IPS-15b (cell line): ENCODE measurements at regions not wholly inside any gene's neighbourhood (a gene's known extent, or its start where the extent isn't known, plus 50 kb on each side); places are given as distances from the start of the nearest gene placed in this dataset.
"Not testable (repeated sequence)": the region's sequence is repeated elsewhere in the genome, so short reads cannot be mapped to it uniquely, and the experiment has no call there.

ENCODE experiments used
- H3K27me3 ChIP-seq: one replicate; pipeline ENCODE4 v1.6.1; 2013; ENCODE audit warnings: low read length; ENCODE audit not compliant: control insufficient read depth, insufficient read depth
- H3K36me3 ChIP-seq: one replicate; pipeline ENCODE4 v1.6.1; 2013; ENCODE audit warnings: low read length; ENCODE audit not compliant: control insufficient read depth, insufficient read depth
- H3K4me1 ChIP-seq: one replicate; pipeline ENCODE4 v1.6.1; 2013; ENCODE audit warnings: mild to moderate bottlenecking, low read length; ENCODE audit not compliant: control insufficient read depth, insufficient read depth
- H3K4me3 ChIP-seq: one replicate; pipeline ENCODE4 v1.5.1; 2013; ENCODE audit warnings: low read depth, low read length
- H3K9ac ChIP-seq: one replicate; pipeline ENCODE4 v1.6.1; 2013; ENCODE audit warnings: low read depth, mild to moderate bottlenecking, low read length
- H3K9me3 ChIP-seq: one replicate; pipeline ENCODE4 v1.6.1; 2013; ENCODE audit warnings: mild to moderate bottlenecking, low read length; ENCODE audit not compliant: control insufficient read depth, insufficient read depth

DNA sequence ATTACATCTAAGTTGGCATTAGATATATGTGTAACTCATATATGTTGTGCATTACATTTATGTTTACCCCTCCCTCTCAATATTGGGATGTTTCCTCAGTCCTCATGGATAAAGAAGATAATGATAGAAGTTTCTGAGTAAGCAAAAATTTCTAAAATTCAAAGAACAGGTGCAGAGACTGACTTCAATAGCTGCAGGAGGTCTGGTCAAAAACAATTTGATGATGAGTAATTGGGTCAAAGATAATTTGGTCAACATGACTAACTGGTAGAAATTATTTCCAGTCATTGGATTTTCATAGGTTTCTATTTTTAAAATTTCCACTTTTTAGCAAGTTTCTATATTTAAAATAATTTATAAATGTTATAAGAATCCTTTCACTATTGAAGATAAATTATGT lies 1130.9 kb upstream of the SLC39A10 start:
- Histone ChIP-seq H3K9ac (no peak overlapping the region), H3K4me1 (no peaks in the 10 kb centered on the region), H3K27me3 (no peaks in the 10 kb centered on the region), H3K9me3 (no peaks in the 10 kb centered on the region), H3K4me3 (no peak overlapping the region), H3K36me3 (no peaks in the 10 kb centered on the region)

DNA sequence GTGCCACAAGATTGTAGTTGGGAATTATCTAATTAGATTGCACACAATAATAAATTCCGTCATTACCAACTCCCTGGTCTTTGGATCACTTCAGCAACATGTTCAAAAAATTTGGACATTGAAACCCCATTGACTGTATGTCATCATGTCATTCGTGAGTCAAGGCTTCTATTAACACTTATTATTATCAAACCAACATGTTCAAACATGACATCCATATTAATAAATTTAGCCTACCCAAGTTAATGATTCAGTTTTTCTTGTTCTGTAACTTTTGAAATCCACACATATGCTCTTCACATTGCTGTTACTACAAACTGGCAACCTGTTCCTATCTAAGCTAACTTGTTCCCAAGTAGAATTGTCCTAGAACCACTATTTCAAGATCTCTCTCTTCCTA lies 1142.7 kb upstream of the SLC39A10 start:
- no peak overlapping the region for H3K4me3 ChIP-seq
- no peak overlapping the region for H3K9ac ChIP-seq
- H3K36me3 ChIP-seq, result no peaks in the 10 kb centered on the region

DNA sequence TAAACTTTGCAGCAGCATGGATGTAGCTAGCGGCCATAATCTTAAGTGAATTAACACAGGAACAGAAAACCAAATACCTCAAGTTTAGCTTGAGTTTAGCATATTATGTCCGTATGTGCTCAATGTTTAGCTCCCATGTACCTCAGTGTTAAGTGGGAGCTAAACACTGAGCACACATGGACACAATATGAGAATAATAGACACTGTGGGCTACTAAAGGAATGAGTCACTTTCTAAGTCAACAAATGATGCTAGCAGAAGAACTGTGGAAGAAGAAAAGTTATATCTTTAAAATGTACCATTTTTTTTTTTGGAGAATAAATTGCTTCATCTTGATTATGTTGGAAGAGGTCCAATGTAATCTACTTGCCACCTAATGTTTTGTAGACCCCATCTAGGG lies 1146.0 kb upstream of the SLC39A10 start:
- H3K36me3 ChIP-seq, H3K4me3 ChIP-seq, H3K9me3 ChIP-seq, H3K9ac ChIP-seq, H3K27me3 ChIP-seq, H3K4me1 ChIP-seq: not testable (repeated sequence)

More for the DNA sequence above, 1142.7 kb upstream of the SLC39A10 start:
- Histone ChIP-seq H3K27me3 (no peaks in the 10 kb centered on the region), H3K4me1 (no peaks in the 10 kb centered on the region), H3K9me3 (no peaks in the 10 kb centered on the region)

DNA sequence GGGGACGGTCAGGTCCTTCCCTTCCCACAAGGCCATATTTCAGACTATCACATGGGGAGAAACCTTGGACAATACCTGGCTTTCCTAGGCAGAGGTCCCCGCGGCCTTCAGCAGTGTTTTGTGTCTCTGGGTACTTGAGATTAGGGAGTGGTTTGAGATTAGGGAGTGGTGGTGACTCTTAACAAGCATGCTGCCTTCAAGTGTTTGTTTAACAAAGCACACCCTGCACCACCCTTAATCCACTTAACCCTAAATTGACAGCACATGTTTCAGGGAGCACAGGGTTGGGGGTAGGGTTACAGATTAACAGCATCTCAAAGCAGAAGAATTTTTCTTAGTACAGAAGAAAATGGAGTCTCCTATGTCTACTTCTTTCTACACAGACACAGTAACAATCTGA lies 1152.2 kb upstream of the SLC39A10 start:
- not testable (repeated sequence) for H3K36me3 ChIP-seq, H3K27me3 ChIP-seq

DNA sequence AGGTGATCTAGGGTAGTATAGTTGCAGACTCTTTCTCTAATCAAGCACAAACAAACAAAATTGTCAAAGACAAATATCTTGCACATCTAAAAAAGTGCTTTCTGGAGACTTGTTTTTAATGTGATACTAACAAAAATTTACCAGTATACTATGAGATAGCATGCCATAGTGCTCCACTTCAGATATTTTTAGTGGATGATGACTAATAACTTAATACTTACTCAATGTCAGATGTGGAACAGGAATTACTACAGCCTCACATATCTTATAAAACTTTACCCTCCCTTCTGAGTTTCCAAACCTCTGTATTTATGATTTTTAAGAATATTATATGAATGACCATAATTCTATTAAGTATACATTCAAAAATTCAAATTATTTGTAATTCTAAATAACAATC lies 1162.0 kb upstream of the SLC39A10 start:
- Histone ChIP-seq H3K9ac (no peak overlapping the region), H3K9me3 (no peaks in the 10 kb centered on the region), H3K36me3 (no peaks in the 10 kb centered on the region), H3K4me3 (no peak overlapping the region), H3K4me1 (no peaks in the 10 kb centered on the region), H3K27me3 (no peaks in the 10 kb centered on the region)

More for the DNA sequence above, 1152.2 kb upstream of the SLC39A10 start:
- H3K4me3 ChIP-seq, H3K9ac ChIP-seq, H3K9me3 ChIP-seq, H3K4me1 ChIP-seq: not testable (repeated sequence)

GRCh38 chr2:194494401-194494800 lies 1162.6 kb upstream of the SLC39A10 start:
- H3K4me1 ChIP-seq, result no peaks in the 10 kb centered on the region
- no peaks in the 10 kb centered on the region for H3K27me3 ChIP-seq
- no peak overlapping the region for H3K4me3 ChIP-seq
- H3K9me3 ChIP-seq, result no peaks in the 10 kb centered on the region
- no peak overlapping the region for H3K9ac ChIP-seq
- H3K36me3 ChIP-seq, result no peaks in the 10 kb centered on the region

DNA sequence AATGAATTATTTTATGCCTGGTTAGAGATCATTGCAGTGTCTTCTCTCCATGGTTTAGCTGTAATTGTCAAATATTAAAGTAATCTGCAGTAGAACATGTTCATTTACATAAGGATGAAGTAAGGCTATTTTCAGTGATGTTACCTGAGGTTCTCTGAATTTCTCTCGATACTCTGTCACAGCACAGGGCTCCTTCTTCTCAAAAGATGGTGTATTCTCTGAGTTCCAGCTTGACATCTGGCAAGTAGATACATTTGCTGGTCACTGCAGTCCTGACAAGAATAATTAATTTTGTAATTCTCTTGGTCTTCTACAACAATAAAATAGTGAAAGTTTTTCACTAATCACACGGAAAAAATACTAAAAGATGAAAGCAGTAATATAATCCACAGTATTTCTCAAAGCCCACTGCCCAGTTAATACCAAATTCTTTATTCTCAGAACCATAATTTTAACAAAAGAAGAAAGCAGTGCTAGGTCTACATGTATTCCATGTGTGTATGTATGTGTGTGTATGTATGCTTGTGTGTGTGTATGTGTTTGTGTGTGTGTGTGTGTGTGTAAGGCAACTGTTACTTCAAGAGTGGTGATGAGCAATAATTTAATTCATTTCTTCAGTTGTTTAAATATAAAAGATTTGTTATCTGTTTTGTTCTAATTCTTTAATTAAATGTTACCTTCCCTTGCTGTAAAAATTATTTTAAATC lies 1165.5 kb upstream of the SLC39A10 start:
- H3K9me3 ChIP-seq, result no peaks in the 10 kb centered on the region
- no peak overlapping the region for H3K9ac ChIP-seq
- no peaks in the 10 kb centered on the region for H3K4me1 ChIP-seq
- no peak overlapping the region for H3K4me3 ChIP-seq
- H3K27me3 ChIP-seq, result no peaks in the 10 kb centered on the region
- no peaks in the 10 kb centered on the region for H3K36me3 ChIP-seq

- Histone ChIP-seq H3K36me3 (no peaks in the 10 kb centered on the region), H3K27me3 (no peaks in the 10 kb centered on the region), H3K9ac (no peak overlapping the region), H3K4me3 (no peak overlapping the region), H3K4me1 (no peaks in the 10 kb centered on the region), H3K9me3 (no peaks in the 10 kb centered on the region)
Measured at GRCh38 chr2:194486326-194486725, 1170.7 kb upstream of the SLC39A10 start.

GRCh38 chr2:194483041-194483440 lies 1174.0 kb upstream of the SLC39A10 start:
- H3K27me3 ChIP-seq, result no peaks in the 10 kb centered on the region
- H3K4me3 ChIP-seq, result no peak overlapping the region
- no peaks in the 10 kb centered on the region for H3K9me3 ChIP-seq
- H3K4me1 ChIP-seq, result no peaks in the 10 kb centered on the region
- no peak overlapping the region for H3K9ac ChIP-seq
- H3K36me3 ChIP-seq, result no peaks in the 10 kb centered on the region

- H3K9me3 ChIP-seq, result no peaks in the 10 kb centered on the region
- no peak overlapping the region for H3K9ac ChIP-seq
- no peaks in the 10 kb centered on the region for H3K36me3 ChIP-seq
- no peaks in the 10 kb centered on the region for H3K4me1 ChIP-seq
- no peak overlapping the region for H3K4me3 ChIP-seq
- no peaks in the 10 kb centered on the region for H3K27me3 ChIP-seq
Measured at GRCh38 chr2:194465641-194466040, 1191.4 kb upstream of the SLC39A10 start.

DNA sequence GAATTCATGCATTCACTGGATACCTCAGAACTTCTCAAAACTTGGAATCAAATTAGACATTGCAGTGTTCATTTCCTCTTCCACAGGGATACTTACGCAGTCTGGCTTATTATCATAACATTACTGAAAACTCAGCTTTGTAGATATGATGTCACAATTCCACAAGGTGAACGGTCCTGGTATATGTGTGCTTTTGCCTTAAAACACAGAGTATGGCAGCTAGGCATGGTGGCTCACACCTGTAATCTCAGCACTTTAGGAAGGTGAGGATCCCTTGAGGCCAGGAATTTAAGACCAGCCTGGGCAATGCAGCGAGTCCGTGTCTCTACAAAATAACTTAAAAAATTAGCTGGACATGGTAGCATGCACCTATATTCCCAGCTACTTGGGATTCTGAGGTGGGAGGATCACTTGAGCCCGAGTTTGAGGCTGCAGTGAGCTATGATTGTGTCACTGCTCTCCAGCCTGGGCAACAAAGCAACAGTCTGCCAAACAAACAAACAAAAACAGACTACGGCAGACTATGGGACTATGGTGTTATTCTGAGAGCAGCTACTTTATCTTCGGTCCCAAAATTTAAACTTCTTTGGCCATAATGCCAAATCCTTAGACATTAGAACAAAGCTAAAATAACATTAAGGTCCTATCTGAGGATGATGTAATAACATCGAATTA lies 1191.9 kb upstream of the SLC39A10 start:
- Histone ChIP-seq H3K4me1 (no peaks in the 10 kb centered on the region), H3K9ac (no peak overlapping the region), H3K36me3 (no peaks in the 10 kb centered on the region), H3K27me3 (no peaks in the 10 kb centered on the region), H3K9me3 (no peaks in the 10 kb centered on the region), H3K4me3 (no peak overlapping the region)

DNA sequence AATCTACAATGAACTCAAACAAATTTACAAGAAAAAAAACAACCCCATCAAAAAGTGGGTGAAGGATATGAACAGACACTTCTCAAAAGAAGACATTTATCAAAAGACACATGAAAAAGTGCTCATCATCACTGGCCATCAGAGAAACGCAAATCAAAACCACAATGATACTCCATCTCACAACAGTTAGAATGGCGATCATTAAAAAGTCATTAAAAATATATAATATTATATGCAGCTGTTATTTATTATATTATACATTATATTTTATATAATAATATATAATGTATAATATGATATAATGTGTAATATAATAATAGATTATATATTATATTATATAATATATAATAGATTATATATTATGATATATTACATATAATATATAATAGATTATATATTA lies 1194.1 kb upstream of the SLC39A10 start:
- not testable (repeated sequence) for H3K27me3 ChIP-seq, H3K9ac ChIP-seq, H3K4me1 ChIP-seq, H3K36me3 ChIP-seq, H3K9me3 ChIP-seq, H3K4me3 ChIP-seq
